Panc1 (cell line): ENCODE measurements at regions not wholly inside any gene's neighbourhood (a gene's known extent, or its start where the extent isn't known, plus 50 kb on each side); places are given as distances from the start of the nearest gene placed in this dataset.

Source experiments
- ATAC-seq: fragments of 200-7000 bp; cut with Tn5 transposase; 2 replicates; pipeline ENCODE4 v1.9.1; 2020; ENCODE audit warnings: mild to moderate bottlenecking, moderate library complexity
- BruUV-seq: library from RNA; stranded (reverse); fragments of 400-500 nt; replicated peaks from 2 replicates; lab custom pipeline; 2021; lab: Mats Ljungman, UMichigan
- CTCF ChIA-PET: fragments of 300-600 bp; sonication (Branson Sonifier 250); formaldehyde crosslinking; loops from one replicate; lab custom pipeline; 2022; ENCODE audit warnings: antibody characterized with exemption; lab: Charles Lee
- POLR2A ChIA-PET: fragments of 300-600 bp; sonication (Branson Sonifier 250); formaldehyde crosslinking; loops from one replicate; lab custom pipeline; 2022; ENCODE audit warnings: antibody characterized with exemption; lab: Charles Lee
- DNase-seq: peaks from one replicate; pipeline ENCODE4 v3.0.0-alpha.2; 2010; ENCODE audit warnings: low read depth, low spot score
- H3K27ac ChIP-seq: 2 replicates; pipeline ENCODE4 v1.5.1; 2011; ENCODE audit warnings: mild to moderate bottlenecking, low read length, inconsistent platforms
- H3K27me3 ChIP-seq: fragments of 200-500 bp; sonication (Bioruptor generic); 2 replicates; pipeline ENCODE4 v1.6.0; 2014; ENCODE audit warnings: low read length, inconsistent platforms; ENCODE audit not compliant: control insufficient read depth, insufficient read depth
- H3K36me3 ChIP-seq: fragments of 200-500 bp; sonication (Bioruptor generic); 2 replicates; pipeline ENCODE4 v1.5.1; 2014; ENCODE audit warnings: inconsistent platforms, mild to moderate bottlenecking, low read length, moderate library complexity; ENCODE audit not compliant: control insufficient read depth, insufficient read depth
- H3K4me1 ChIP-seq: 2 replicates; pipeline ENCODE4 v1.5.1; 2011; ENCODE audit warnings: inconsistent platforms, mild to moderate bottlenecking, low read length, moderate library complexity; ENCODE audit not compliant: control insufficient read depth, insufficient read depth
- H3K4me3 ChIP-seq, 2 experiments: 2 replicates each; pipeline ENCODE4 v1.5.1; 2011 to 2012; ENCODE audit warnings: low read depth in 2 of 2, low read length in 2 of 2, mild to moderate bottlenecking in 2 of 2, inconsistent platforms in 1 of 2, moderate library complexity in 1 of 2
- H3K9me3 ChIP-seq: fragments of 200-500 bp; sonication (Bioruptor generic); 2 replicates; pipeline ENCODE4 v1.5.1; 2014; ENCODE audit warnings: low read depth, mild to moderate bottlenecking, inconsistent platforms, low read length, moderate library complexity; ENCODE audit not compliant: control insufficient read depth, insufficient read depth
- POLR2AphosphoS5 ChIP-seq: IDR thresholded peaks from 2 replicates; pipeline ENCODE4 v1.6.1; 2012; ENCODE audit warnings: mild to moderate bottlenecking, low read depth, low read length, moderate library complexity
- SIN3A ChIP-seq: IDR thresholded peaks from 2 replicates; pipeline ENCODE4 v1.6.1; 2012; ENCODE audit warnings: low read depth, mild to moderate bottlenecking, low read length, moderate library complexity, borderline replicate concordance; ENCODE audit not compliant: insufficient read depth
- TCF7L2 ChIP-seq: IDR thresholded peaks from 2 replicates; pipeline ENCODE4 v1.6.1; 2011; ENCODE audit warnings: mild to moderate bottlenecking, low read depth, low read length, inconsistent platforms
- in situ Hi-C: cut with HindIII; loops from 2 replicates; pipeline ENCODE4 v1.10.0; 2016; ENCODE audit warnings: low sequenced_read_pairs, low pct_unique_long_range_greater_than_20kb
- intact Hi-C: fragments of 100-400 bp; cut with micrococcal nuclease; formaldehyde crosslinking; loops from one replicate; pipeline ENCODE4 v1.10.0; 2022; ENCODE audit not compliant: unreplicated experiment
- TF ChIP-seq, protein P1 (sequence below), 2 experiments: IDR thresholded peaks; 2 replicates each; pipeline ENCODE4 v1.6.1; 2011 to 2012; ENCODE audit warnings: low read depth in 2 of 2, control low read depth in 1 of 2, low read length in 1 of 2, mild to moderate bottlenecking in 1 of 2, moderate library complexity in 1 of 2; ENCODE audit not compliant: insufficient read depth in 1 of 2
- TF ChIP-seq, protein P2 (sequence below): fragments of 450-650 bp; IDR thresholded peaks from 2 replicates; pipeline ENCODE4 v1.5.1; 2017; ENCODE audit warnings: mild to moderate bottlenecking

GRCh38 chr5:158120760-158121159, 261.8 kb upstream of the CLINT1 start:
- BruUV-seq: no TSS peak
- ATAC-seq (no peak), DNase-seq (no peak)
- ChIA-PET CTCF (no interaction called here), POLR2A (no interaction called here)
- intact Hi-C loops (no loop called here), in situ Hi-C loops (no loop called here)
- TF ChIP-seq, protein P1, sequence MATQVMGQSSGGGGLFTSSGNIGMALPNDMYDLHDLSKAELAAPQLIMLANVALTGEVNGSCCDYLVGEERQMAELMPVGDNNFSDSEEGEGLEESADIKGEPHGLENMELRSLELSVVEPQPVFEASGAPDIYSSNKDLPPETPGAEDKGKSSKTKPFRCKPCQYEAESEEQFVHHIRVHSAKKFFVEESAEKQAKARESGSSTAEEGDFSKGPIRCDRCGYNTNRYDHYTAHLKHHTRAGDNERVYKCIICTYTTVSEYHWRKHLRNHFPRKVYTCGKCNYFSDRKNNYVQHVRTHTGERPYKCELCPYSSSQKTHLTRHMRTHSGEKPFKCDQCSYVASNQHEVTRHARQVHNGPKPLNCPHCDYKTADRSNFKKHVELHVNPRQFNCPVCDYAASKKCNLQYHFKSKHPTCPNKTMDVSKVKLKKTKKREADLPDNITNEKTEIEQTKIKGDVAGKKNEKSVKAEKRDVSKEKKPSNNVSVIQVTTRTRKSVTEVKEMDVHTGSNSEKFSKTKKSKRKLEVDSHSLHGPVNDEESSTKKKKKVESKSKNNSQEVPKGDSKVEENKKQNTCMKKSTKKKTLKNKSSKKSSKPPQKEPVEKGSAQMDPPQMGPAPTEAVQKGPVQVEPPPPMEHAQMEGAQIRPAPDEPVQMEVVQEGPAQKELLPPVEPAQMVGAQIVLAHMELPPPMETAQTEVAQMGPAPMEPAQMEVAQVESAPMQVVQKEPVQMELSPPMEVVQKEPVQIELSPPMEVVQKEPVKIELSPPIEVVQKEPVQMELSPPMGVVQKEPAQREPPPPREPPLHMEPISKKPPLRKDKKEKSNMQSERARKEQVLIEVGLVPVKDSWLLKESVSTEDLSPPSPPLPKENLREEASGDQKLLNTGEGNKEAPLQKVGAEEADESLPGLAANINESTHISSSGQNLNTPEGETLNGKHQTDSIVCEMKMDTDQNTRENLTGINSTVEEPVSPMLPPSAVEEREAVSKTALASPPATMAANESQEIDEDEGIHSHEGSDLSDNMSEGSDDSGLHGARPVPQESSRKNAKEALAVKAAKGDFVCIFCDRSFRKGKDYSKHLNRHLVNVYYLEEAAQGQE (IDR thresholded peaks at IDR 0.05; ENCODE audit: insufficient read depth in 1 of 2, low read depth in 2 of 2, low read length in 1 of 2): no peak
- no peak for TF ChIP-seq SIN3A
- no peak for TF ChIP-seq POLR2AphosphoS5
- no peak for TF ChIP-seq TCF7L2
- TF ChIP-seq, protein P2, sequence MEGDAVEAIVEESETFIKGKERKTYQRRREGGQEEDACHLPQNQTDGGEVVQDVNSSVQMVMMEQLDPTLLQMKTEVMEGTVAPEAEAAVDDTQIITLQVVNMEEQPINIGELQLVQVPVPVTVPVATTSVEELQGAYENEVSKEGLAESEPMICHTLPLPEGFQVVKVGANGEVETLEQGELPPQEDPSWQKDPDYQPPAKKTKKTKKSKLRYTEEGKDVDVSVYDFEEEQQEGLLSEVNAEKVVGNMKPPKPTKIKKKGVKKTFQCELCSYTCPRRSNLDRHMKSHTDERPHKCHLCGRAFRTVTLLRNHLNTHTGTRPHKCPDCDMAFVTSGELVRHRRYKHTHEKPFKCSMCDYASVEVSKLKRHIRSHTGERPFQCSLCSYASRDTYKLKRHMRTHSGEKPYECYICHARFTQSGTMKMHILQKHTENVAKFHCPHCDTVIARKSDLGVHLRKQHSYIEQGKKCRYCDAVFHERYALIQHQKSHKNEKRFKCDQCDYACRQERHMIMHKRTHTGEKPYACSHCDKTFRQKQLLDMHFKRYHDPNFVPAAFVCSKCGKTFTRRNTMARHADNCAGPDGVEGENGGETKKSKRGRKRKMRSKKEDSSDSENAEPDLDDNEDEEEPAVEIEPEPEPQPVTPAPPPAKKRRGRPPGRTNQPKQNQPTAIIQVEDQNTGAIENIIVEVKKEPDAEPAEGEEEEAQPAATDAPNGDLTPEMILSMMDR: no peak
- H3K4me1 ChIP-seq: no peaks in the 10 kb centered on the region
- H3K9me3 ChIP-seq: no peaks in the 10 kb centered on the region
- H3K27ac ChIP-seq: no peak overlapping the region
- no peaks in the 10 kb centered on the region for H3K36me3 ChIP-seq
- H3K27me3 ChIP-seq: no peaks in the 10 kb centered on the region
- H3K4me3 ChIP-seq: no peak overlapping the region

GRCh38 chr5:158119961-158120723, 261.2 kb upstream of the CLINT1 start:
- DNase-seq: no peak
- no TSS peak for BruUV-seq
- no peaks in the 10 kb centered on the region for H3K4me1 ChIP-seq
- intact Hi-C loops (no loop called here), in situ Hi-C loops (no loop called here)
- H3K4me3 ChIP-seq: no peak overlapping the region
- TF ChIP-seq SIN3A: no peak
- TF ChIP-seq, protein P1 (IDR thresholded peaks at IDR 0.05; ENCODE audit: insufficient read depth in 1 of 2, low read depth in 2 of 2, low read length in 1 of 2): no peak
- TF ChIP-seq, protein P2: no peak
- ChIA-PET POLR2A (no interaction called here), CTCF (no interaction called here)
- H3K9me3 ChIP-seq: no peaks in the 10 kb centered on the region
- no peaks in the 10 kb centered on the region for H3K36me3 ChIP-seq
- no peak overlapping the region for H3K27ac ChIP-seq
- no peaks in the 10 kb centered on the region; the same call in 1 of the 2 replicates for H3K27me3 ChIP-seq
- ATAC-seq: no peak
